Immature natural killer cell (primary cell): ENCODE measurements at regions not wholly inside any gene's neighbourhood (a gene's known extent, or its start where the extent isn't known, plus 50 kb on each side); places are given as distances from the start of the nearest gene placed in this dataset.
A peak's percentile ranks its signal among the peaks of the same experiment; 100 is the strongest.
"Not testable (repeated sequence)": the region's sequence is repeated elsewhere in the genome, so short reads cannot be mapped to it uniquely, and the experiment has no call there.

Experiments
- DNase-seq, 3 donors: peaks; one replicate each; pipeline ENCODE4 v3.0.0; 2022; ENCODE audit warnings: mixed read lengths in 1 of 3
- H3K27ac Mint-ChIP-seq, 6 donors: one replicate each; pipeline ENCODE4 v1.8.0; 2020; ENCODE audit warnings: mixed read lengths in 6 of 6, mild to moderate bottlenecking in 5 of 6, inconsistent platforms in 4 of 6, moderate library complexity in 3 of 6
- H3K27me3 Mint-ChIP-seq, 3 donors: one replicate each; pipeline ENCODE4 v1.8.0; 2020 to 2021; ENCODE audit warnings: low read depth in 3 of 3, mild to moderate bottlenecking in 3 of 3, mixed read lengths in 3 of 3, moderate library complexity in 3 of 3, inconsistent platforms in 1 of 3
- H3K36me3 Mint-ChIP-seq, 3 donors: one replicate each; pipeline ENCODE4 v1.8.0; 2020; ENCODE audit warnings: mixed read lengths in 3 of 3, inconsistent platforms in 2 of 3, mild to moderate bottlenecking in 2 of 3
- H3K4me1 Mint-ChIP-seq, 2 donors: one replicate each; pipeline ENCODE4 v1.8.0; 2020; ENCODE audit warnings: inconsistent platforms in 2 of 2, mild to moderate bottlenecking in 2 of 2, mixed read lengths in 2 of 2, moderate library complexity in 1 of 2
- H3K4me3 Mint-ChIP-seq, 5 donors: one replicate each; pipeline ENCODE4 v1.8.0; 2020; ENCODE audit warnings: mild to moderate bottlenecking in 5 of 5, mixed read lengths in 5 of 5, inconsistent platforms in 3 of 5, moderate library complexity in 3 of 5
- H3K9me3 Mint-ChIP-seq, 6 donors: one replicate each; pipeline ENCODE4 v1.8.0; 2020; ENCODE audit warnings: mild to moderate bottlenecking in 6 of 6, mixed read lengths in 6 of 6, inconsistent platforms in 4 of 6, moderate library complexity in 3 of 6

DNA sequence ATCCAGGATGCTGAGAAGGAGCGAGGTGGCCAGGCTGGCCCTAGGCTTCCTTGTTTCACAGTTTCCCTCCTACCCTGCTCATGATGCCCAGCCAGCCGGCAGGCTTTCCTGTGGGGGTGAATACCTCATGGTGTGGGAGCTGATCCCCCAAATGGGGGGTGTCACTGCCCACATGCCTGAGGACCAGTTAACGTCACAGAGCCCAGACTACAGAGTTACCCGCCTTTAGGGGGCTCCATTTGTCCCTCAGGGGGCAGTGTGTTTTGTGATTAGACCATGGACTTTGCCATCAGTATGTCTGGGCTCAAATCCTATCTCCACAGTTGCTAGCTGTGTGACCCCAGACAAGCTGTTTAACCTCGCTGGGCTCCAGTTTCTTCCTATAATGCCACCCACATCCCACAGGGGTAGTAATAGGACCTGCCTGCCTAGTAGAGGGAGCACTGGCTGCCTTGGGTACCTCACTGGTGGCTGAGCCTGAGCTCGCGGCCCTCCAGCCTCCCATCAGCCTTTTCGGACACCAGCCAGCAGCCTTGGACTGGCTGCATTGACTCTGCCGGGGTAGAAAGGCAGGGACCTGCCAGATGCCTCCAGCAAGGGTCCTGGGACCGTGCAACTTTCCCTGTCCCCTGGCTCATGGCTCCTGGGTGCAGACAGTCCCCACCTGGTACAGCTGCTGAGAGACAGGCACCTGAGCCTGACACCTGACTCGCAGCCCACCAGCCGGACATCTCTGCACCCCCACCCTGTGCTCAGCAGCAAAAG is 87.5 kb upstream of the GSE1 start:
- H3K27ac Mint-ChIP-seq, result peak overlapping the region in 1 of 6 donors; percentile 71
- no peaks in the 10 kb centered on the region for H3K36me3 Mint-ChIP-seq
- H3K27me3 Mint-ChIP-seq, result peaks cover 15 to 20% (median 18%) of the 10 kb centered on the region in 3 donors
- H3K9me3 Mint-ChIP-seq, result no peaks in the 10 kb centered on the region
- DNase-seq, result no peak
- H3K4me3 Mint-ChIP-seq, result no peak overlapping the region
- peaks cover 0 to 13% of the 10 kb centered on the region in 2 donors for H3K4me1 Mint-ChIP-seq

DNA sequence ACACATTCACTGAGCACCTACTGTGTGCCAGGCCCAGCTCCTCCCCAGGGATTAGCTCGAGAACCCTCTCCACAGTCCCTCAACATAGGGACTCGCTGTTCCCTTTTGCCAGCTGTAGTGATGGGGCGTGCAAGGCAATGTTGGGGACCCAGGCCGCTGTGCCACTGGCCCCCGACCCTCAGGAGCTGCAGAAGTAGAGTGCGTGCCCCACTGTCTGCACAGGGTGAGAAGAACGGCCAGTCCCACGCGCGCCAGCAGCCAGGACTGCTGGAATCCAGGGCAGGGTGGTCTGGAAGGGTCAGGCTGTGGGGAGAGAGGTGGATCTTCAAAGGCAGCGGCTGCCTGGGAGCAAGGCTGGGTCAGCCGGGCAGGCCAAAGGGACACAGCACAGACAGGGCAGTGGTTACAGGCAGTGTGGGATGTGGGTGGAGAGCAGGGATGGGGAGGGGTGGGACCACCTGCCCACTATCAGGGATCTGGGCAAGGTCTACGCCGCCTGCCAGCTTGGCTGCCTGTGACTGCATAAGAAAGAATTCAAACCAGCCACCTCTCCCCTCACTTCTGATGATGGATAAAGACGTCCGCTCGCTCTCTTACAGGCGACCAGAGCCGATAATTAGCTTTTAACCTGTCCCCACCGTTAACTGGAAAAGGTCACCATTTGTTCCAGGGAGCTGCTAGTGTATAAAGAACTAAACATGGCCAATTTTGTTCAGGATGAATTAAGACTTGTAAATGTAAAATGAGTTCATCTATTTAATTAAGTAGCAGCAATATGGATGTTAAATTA is 86.7 kb upstream of the GSE1 start:
- no peak overlapping the region for H3K27ac Mint-ChIP-seq
- no peaks in the 10 kb centered on the region for H3K9me3 Mint-ChIP-seq
- no peak overlapping the region for H3K4me3 Mint-ChIP-seq
- no peaks in the 10 kb centered on the region for H3K36me3 Mint-ChIP-seq
- H3K4me1 Mint-ChIP-seq, result peaks cover 0 to 11% of the 10 kb centered on the region in 2 donors
- H3K27me3 Mint-ChIP-seq, result peaks cover 11 to 16% (median 12%) of the 10 kb centered on the region in 3 donors
- no peak for DNase-seq

DNA sequence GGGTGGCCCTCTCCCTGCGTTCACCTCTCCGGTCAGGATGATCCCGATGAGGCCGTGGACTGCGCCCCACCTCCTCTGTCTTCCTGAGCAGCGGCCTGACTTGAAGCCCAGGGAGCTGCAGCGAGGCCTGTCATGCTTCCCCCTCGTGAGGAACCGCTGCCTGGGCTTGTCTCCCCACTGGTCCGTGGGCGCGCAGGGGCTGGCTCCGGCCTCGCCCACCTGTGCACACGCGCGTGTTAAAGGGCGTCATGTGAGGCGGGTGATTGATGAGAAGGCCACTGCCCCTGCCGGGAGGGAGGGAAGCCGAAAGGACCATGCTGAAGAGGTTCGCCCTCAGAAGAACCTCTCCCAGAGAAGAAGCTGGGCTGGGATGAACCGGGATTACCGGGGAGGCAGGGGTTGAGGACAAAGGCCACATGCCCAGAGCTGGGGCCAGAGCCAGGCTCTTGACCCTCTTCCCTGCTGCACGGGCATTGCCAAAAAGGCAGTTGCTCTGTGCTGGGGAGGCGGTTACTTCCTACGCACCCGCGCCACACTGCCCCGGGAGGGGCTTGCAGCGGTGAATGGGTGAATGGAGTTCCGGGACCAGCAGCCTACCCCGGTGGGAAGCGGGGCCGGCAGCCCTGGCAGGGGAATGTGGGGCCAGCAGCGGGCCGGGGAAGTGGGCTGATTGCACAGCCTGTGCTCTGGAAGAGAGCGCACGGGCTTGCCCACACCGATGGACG is 85.9 kb upstream of the GSE1 start:
- H3K27me3 Mint-ChIP-seq, result peaks cover 8 to 14% (median 10%) of the 10 kb centered on the region in 3 donors
- peaks cover 0 to 8% of the 10 kb centered on the region in 2 donors for H3K4me1 Mint-ChIP-seq
- no peaks in the 10 kb centered on the region for H3K36me3 Mint-ChIP-seq
- DNase-seq, result no peak
- H3K4me3 Mint-ChIP-seq, result no peak overlapping the region
- no peaks in the 10 kb centered on the region for H3K9me3 Mint-ChIP-seq
- no peak overlapping the region for H3K27ac Mint-ChIP-seq

DNA sequence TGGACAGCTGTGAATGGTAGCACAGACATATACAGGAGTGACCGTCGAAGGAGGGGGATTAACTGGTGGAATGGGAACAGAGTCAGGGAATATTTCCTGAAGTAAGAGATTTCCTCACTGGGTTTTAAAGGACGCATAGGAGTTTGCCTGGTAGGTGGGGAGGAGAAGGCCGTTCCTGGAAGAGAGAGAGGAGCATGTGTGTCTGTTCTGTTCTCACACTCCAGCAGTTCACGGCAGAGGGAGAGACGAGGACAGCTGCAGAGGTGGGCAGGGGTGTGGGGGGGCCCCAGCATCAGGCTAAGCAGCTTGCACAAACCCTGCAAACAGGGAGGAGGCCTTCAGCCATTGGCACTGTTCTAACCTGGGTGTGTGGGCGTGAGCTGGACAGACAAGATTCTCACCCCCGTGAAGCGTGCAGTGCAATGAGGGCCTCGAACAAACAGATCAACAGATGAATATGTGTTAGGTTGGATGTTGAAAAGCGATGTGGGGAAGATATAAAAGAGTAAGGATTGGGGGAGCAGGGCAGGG is 85.3 kb upstream of the GSE1 start:
- Mint-ChIP-seq H3K4me3 (no peak overlapping the region), H3K36me3 (no peaks in the 10 kb centered on the region), H3K4me1 (peaks cover 0 to 7% of the 10 kb centered on the region in 2 donors), H3K27ac (peak overlapping the region in 1 of 6 donors; percentile 63), H3K27me3 (peaks cover 2 to 10% (median 4%) of the 10 kb centered on the region in 3 donors), H3K9me3 (no peaks in the 10 kb centered on the region)
- no peak for DNase-seq

DNA sequence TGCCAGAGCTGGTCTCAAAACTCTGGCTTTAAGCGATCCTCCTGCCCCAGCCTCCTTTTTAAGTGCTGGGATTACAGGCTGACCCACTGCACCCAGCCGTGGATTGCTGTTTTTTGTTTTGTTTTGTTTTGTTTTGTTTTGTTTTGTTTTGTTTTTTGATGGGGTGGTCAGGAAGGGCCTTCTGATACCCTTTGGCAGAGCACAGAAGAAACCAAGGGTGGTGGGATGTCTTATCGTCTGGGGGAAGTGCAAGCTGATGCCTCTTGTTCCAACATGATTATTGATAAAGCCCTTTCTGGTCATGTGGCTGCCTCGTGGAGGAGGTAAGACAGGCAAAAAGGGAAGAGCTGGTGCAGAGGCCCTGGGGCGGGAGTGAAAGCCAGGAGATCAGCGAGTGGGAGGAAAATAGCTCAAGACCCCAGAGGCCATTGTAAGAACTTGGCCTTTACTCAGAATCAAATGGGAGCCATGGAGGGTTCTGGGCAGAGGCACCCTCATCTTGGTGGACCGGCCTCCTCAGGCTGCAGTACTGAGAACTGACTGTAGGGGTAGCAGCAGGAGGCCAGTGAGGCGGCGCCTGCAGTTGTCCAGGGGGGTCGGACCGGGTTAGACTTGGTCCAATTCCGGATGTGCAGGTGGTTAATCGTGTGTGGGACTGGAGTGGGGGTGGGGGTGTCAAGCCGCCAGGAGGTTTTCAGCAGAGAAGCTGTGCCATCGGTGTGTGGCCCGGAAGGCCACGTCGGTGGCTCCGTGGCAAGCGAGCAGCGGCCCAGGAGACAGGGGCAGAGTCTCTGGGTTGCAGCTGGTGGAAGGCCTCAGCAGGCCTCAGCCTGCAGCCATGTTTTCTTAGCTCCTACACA is 84.4 kb upstream of the GSE1 start:
- Mint-ChIP-seq H3K4me1 (peaks cover 0 to 6% of the 10 kb centered on the region in 2 donors), H3K9me3 (no peaks in the 10 kb centered on the region), H3K4me3 (no peak overlapping the region), H3K27me3 (peaks cover 0 to 9% (median 2%) of the 10 kb centered on the region in 3 donors), H3K27ac (peak overlapping the region in 2 of 6 donors; percentile 30 to 57), H3K36me3 (no peaks in the 10 kb centered on the region)
- DNase-seq, result peak; percentile 50 to 56 (median 55)

DNA sequence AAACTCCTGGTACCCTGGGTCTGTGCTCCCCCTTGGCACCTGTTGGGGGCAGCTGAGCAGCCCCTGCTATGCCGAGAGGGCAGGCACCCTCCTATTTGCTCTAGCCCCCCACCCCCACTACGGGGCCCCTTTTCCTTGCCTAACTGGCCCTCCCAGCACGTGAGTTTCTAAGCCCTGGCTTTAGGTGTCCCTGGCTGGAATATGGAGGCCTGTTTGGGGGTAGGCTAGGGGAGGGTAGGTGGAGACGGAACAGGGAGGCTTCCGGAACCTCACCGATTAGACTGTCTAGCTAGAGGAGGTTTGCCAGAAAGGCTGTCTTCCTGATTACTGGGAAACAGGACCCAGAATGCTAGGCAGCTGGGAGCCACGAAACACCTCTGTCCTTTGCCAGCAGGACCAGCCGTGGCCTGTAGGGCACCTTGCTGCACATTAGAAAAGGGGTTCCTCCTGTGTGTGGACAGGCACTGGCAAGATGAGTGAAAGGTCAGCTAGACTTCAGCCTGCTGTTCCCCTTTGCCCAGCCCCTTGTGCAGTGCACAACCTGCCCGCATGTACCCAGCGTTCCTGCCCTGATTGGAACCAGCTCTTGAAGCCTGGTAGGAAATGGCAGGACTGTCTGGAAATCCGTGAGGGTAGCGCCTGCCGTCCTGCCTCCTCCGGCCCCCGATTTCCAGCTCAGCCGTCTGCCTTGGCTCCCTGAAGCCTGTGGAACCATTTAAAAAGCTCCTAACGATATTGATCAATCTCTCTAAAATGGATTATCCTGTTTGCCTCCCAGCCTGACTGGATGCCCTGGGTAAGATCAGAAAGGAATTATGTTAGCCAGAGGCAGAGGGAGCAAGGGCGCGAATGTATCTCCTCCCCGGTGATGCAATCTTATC is 83.4 kb upstream of the GSE1 start:
- H3K4me1 Mint-ChIP-seq, result peaks cover 0 to 6% of the 10 kb centered on the region in 2 donors
- H3K36me3 Mint-ChIP-seq, result no peaks in the 10 kb centered on the region
- H3K4me3 Mint-ChIP-seq, result no peak overlapping the region
- H3K9me3 Mint-ChIP-seq, result peaks cover 0 to 1% (median 0%) of the 10 kb centered on the region in 6 donors
- H3K27me3 Mint-ChIP-seq, result peaks cover 0 to 9% (median 2%) of the 10 kb centered on the region in 3 donors
- no peak for DNase-seq
- peak overlapping the region in 1 of 6 donors; percentile 30 for H3K27ac Mint-ChIP-seq

DNA sequence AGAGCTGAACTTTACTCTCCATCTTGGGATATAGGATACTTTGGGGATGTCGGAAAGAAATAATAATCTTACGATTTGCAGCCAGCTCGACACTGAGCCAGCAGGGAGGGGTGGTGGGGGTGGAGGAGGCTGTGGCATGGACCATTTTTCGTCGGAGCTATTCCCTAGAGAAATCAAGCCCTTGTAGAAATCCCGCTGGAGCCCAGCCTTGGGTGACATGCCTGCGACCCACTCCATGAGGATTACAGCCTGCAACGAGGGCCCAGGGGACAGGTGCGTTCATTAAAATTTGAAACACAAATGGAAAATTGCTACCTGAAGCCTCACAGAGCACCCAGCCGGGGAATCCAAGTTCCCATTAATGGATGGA is 82.8 kb upstream of the GSE1 start:
- Mint-ChIP-seq H3K9me3 (peaks cover 0 to 1% (median 0%) of the 10 kb centered on the region in 6 donors), H3K36me3 (no peaks in the 10 kb centered on the region), H3K4me1 (peaks cover 0 to 6% of the 10 kb centered on the region in 2 donors), H3K27me3 (peaks cover 0 to 9% (median 2%) of the 10 kb centered on the region in 3 donors), H3K27ac (no peak overlapping the region), H3K4me3 (no peak overlapping the region)
- no peak for DNase-seq

DNA sequence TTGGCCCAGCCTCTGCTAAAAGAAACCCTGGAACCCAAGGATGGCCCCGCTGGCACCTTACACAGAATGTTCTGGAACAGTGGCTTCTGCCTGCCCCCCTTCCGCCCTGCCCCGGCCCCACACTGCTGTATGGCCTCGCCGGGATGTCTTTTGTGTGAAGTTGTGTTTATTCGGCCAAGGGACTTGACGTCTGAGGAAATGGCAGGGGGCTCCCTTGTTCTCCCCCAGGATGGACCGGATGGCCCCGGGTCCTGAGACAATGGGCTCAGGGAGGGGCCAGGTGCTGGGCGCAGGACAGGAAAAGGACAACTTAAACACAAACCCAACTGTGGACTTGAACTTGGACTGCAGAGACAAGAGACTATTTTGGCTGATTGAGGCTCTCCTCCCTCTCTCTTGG is 81.6 kb upstream of the GSE1 start:
- Mint-ChIP-seq H3K36me3 (no peaks in the 10 kb centered on the region), H3K4me3 (no peak overlapping the region), H3K4me1 (peaks cover 10 to 15% of the 10 kb centered on the region in 2 donors), H3K27me3 (peaks cover 0 to 13% (median 2%) of the 10 kb centered on the region in 3 donors), H3K9me3 (peaks cover 0 to 1% (median 0%) of the 10 kb centered on the region in 6 donors), H3K27ac (no peak overlapping the region)
- DNase-seq, result no peak

DNA sequence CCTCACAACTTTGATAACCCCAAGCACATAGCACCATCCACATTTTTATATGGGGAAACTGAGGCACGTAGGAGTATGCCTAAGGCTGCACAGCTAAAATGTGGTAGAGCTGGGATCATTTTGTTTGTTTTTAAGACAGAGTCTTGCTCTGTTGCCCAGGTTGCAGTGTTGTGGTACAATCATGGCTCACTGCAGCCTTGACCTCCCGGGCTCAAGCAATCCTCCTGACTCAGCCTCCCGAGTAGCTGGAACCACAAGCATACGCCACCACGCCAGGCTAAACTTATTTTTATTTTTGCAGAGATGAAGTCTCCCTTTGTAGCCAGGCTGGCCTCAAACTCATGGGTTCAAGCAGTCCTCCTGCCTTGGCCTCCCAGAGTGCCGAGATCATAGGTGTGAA is 81.0 kb upstream of the GSE1 start:
- H3K4me3 Mint-ChIP-seq, result no peak overlapping the region

DNA sequence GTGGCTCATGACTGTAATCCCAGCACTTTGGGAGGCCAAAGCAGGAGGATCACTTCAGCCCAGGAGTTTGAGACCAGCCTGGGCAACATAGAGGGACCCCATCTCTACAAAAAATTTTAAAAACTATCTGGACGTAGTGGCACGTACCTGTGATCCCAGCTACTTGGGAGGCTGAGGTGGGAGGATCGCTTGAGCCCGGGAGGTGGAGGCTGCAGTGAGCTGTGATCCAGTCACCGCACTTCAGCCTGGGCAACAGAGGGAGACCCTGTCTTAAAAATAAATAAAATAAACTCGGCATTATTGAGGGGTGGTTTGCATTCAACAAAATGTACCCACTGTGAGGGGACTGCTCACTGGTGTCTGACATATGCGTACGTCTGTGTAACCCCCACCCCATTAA is 79.5 kb upstream of the GSE1 start:
- H3K9me3 Mint-ChIP-seq, H3K36me3 Mint-ChIP-seq, H3K27ac Mint-ChIP-seq, DNase-seq, H3K4me3 Mint-ChIP-seq: not testable (repeated sequence)
- H3K4me1 Mint-ChIP-seq, result peaks cover 16% of the 10 kb centered on the region in 2 donors
- peaks cover 0 to 14% (median 4%) of the 10 kb centered on the region in 3 donors for H3K27me3 Mint-ChIP-seq

More for the DNA sequence above, 81.0 kb upstream of the GSE1 start:
- Mint-ChIP-seq H3K27ac (no peak overlapping the region), H3K36me3 (no peaks in the 10 kb centered on the region), H3K27me3 (peaks cover 0 to 14% (median 4%) of the 10 kb centered on the region in 3 donors), H3K9me3 (peaks cover 0 to 1% (median 0%) of the 10 kb centered on the region in 6 donors), H3K4me1 (peaks cover 16 to 17% of the 10 kb centered on the region in 2 donors)
- no peak for DNase-seq

DNA sequence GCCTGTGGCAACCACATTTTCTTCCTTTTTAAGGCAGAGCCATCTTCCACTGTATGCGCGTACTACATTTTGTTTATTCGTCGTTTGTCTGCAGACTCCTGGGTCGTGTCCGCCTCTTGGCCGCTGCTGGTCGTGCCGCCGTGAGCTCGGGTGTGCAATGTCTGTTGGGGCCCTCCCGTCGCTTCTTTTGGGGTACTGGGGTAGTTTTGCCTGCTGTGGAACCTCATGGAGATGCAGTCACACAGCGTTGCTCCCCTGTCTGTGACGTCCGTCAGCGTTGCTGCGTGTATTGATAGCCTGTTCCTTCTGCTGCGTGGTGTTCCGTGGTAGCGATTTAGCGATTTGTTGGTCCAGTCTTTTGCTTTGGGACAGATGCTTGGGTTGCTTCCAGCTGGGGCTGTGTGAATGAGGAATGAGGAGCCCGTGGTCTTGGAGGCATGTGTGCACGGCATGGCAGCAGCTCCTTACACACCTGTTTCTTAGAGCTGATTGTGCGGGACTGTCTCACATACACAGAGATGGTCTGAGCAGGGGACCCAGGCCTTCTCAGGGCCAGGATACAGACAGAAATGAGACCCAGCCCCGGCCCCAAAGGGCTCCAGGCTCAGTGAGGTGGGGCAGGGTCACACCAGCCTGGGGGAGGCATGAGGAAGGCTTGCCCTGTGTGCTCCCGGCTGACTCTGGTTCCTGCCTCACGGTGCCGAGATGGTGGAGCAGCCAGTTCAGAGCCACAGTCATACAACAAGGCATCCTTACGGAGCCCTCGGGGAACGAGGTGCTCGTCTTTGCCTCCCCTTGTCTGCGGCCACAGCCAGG is 78.4 kb upstream of the GSE1 start:
- Mint-ChIP-seq H3K4me1 (peaks cover 11 to 16% of the 10 kb centered on the region in 2 donors), H3K27ac (no peak overlapping the region), H3K4me3 (no peak overlapping the region)

More for the DNA sequence above, 78.4 kb upstream of the GSE1 start:
- H3K27me3 Mint-ChIP-seq, result peaks cover 0 to 13% (median 4%) of the 10 kb centered on the region in 3 donors
- no peaks in the 10 kb centered on the region for H3K36me3 Mint-ChIP-seq
- DNase-seq, result no peak
- peaks cover 0 to 2% (median 0%) of the 10 kb centered on the region in 6 donors for H3K9me3 Mint-ChIP-seq
